ENCODE measurements at regions not wholly inside any gene's neighbourhood (a gene's known extent, or its start where the extent isn't known, plus 50 kb on each side); places are given as distances from the start of the nearest gene placed in this dataset.

- H4K91ac ChIP-seq (ENCODE audit: low read depth, low read length, poor library complexity): no peak overlapping the region
- no peaks in the 10 kb centered on the region for H3K79me1 ChIP-seq (ENCODE audit: low read depth, low read length)
- H3K27ac ChIP-seq (replicated peaks; ENCODE audit: low read length): no peak overlapping the region
- H2BK5ac ChIP-seq (ENCODE audit: low read length): no peak overlapping the region
- H3K4me3 ChIP-seq (ENCODE audit: low read length in 2 of 2): no peak overlapping the region
- no peaks in the 10 kb centered on the region for H3K36me3 ChIP-seq (replicated peaks in 1 of 2; ENCODE audit: control insufficient read depth in 2 of 2, insufficient read depth in 2 of 2, low read length in 2 of 2)
- H3K4me1 ChIP-seq (ENCODE audit: control insufficient read depth in 2 of 2, insufficient read depth in 1 of 2, low read depth in 1 of 2, low read length in 2 of 2): no peaks in the 10 kb centered on the region
- H3K9me3 ChIP-seq (replicated peaks in 1 of 2; ENCODE audit: control insufficient read depth in 2 of 2, insufficient read depth in 1 of 2, low read depth in 1 of 2, low read length in 2 of 2): peaks cover 0 to 5% of the 10 kb centered on the region in 2 donors
- no peak overlapping the region for H2BK120ac ChIP-seq (ENCODE audit: low read depth, low read length)
- no peak for DNase-seq (ENCODE audit: low spot score)
- no peak overlapping the region for H3K14ac ChIP-seq (ENCODE audit: low read length)
- no peak overlapping the region for H3K18ac ChIP-seq (ENCODE audit: low read length)
- H2AK5ac ChIP-seq (ENCODE audit: low read depth, low read length): no peak overlapping the region
- no peak overlapping the region for H3K4ac ChIP-seq (ENCODE audit: low read length)
- H2BK15ac ChIP-seq (ENCODE audit: low read length): no peak overlapping the region
- no peak overlapping the region for H3K4me2 ChIP-seq (ENCODE audit: insufficient read depth, low read length, poor library complexity, severe bottlenecking)
- H2BK12ac ChIP-seq (ENCODE audit: low read length): no peak overlapping the region
- H3K27me3 ChIP-seq (ENCODE audit: control insufficient read depth in 3 of 3, insufficient read depth in 3 of 3, low read depth in 1 of 3, low read length in 3 of 3): no peaks in the 10 kb centered on the region
- no peak overlapping the region for H3K23ac ChIP-seq (ENCODE audit: low read depth, low read length, poor library complexity)
- no peak overlapping the region for H3K9ac ChIP-seq (ENCODE audit: low read depth, low read length, poor library complexity)
- H4K8ac ChIP-seq (ENCODE audit: low read depth, low read length): no peak overlapping the region
- H2AFZ ChIP-seq (ENCODE audit: low read length): no peak overlapping the region
- WGBS, 2 donors (ENCODE audit: extremely low coverage in 2 of 2, insufficient read length in 2 of 2, insufficient replicate concordance in 1 of 2): no CpG with 5 or more reads among the region's 3 CpGs
These were observed 605.8 kb downstream of the EPHA3 start for GRCh38 chr3:89713196-89713595.

- no peak overlapping the region for H2AK5ac ChIP-seq (ENCODE audit: low read depth, low read length)
- WGBS, 2 donors (ENCODE audit: extremely low coverage in 2 of 2, insufficient read length in 2 of 2, insufficient replicate concordance in 1 of 2): no CpG with 5 or more reads among the region's 1 CpG
- H3K14ac ChIP-seq (ENCODE audit: low read length): no peak overlapping the region
- no peak for DNase-seq (ENCODE audit: low spot score)
- H3K9me3 ChIP-seq (replicated peaks in 1 of 2; ENCODE audit: control insufficient read depth in 2 of 2, insufficient read depth in 1 of 2, low read depth in 1 of 2, low read length in 2 of 2): peaks cover 0 to 5% of the 10 kb centered on the region in 2 donors
- H3K4me1 ChIP-seq (ENCODE audit: control insufficient read depth in 2 of 2, insufficient read depth in 1 of 2, low read depth in 1 of 2, low read length in 2 of 2): no peaks in the 10 kb centered on the region
- no peak overlapping the region for H3K23ac ChIP-seq (ENCODE audit: low read depth, low read length, poor library complexity)
- no peak overlapping the region for H2BK15ac ChIP-seq (ENCODE audit: low read length)
- H3K4me2 ChIP-seq (ENCODE audit: insufficient read depth, low read length, poor library complexity, severe bottlenecking): no peak overlapping the region
- no peak overlapping the region for H3K4ac ChIP-seq (ENCODE audit: low read length)
- no peak overlapping the region for H2BK5ac ChIP-seq (ENCODE audit: low read length)
- no peaks in the 10 kb centered on the region for H3K27me3 ChIP-seq (ENCODE audit: control insufficient read depth in 3 of 3, insufficient read depth in 3 of 3, low read depth in 1 of 3, low read length in 3 of 3)
- no peak overlapping the region for H3K18ac ChIP-seq (ENCODE audit: low read length)
- no peaks in the 10 kb centered on the region for H3K36me3 ChIP-seq (replicated peaks in 1 of 2; ENCODE audit: control insufficient read depth in 2 of 2, insufficient read depth in 2 of 2, low read length in 2 of 2)
- no peaks in the 10 kb centered on the region for H3K79me1 ChIP-seq (ENCODE audit: low read depth, low read length)
- H3K27ac ChIP-seq (replicated peaks; ENCODE audit: low read length): no peak overlapping the region
- no peak overlapping the region for H3K4me3 ChIP-seq (ENCODE audit: low read length in 2 of 2)
- H4K91ac ChIP-seq (ENCODE audit: low read depth, low read length, poor library complexity): no peak overlapping the region
- H3K9ac ChIP-seq (ENCODE audit: low read depth, low read length, poor library complexity): no peak overlapping the region
- H2AFZ ChIP-seq (ENCODE audit: low read length): no peak overlapping the region
- H2BK120ac ChIP-seq (ENCODE audit: low read depth, low read length): no peak overlapping the region
- H4K8ac ChIP-seq (ENCODE audit: low read depth, low read length): no peak overlapping the region
- H2BK12ac ChIP-seq (ENCODE audit: low read length): no peak overlapping the region
These were observed 606.8 kb downstream of the EPHA3 start for GRCh38 chr3:89714237-89714636.

- H3K4me3 ChIP-seq (ENCODE audit: low read length in 2 of 2): no peak overlapping the region
- H2AFZ ChIP-seq (ENCODE audit: low read length): no peak overlapping the region
- H3K9me3 ChIP-seq (replicated peaks in 1 of 2; ENCODE audit: control insufficient read depth in 2 of 2, insufficient read depth in 1 of 2, low read depth in 1 of 2, low read length in 2 of 2): no peaks in the 10 kb centered on the region
- no peaks in the 10 kb centered on the region for H3K27me3 ChIP-seq (ENCODE audit: control insufficient read depth in 3 of 3, insufficient read depth in 3 of 3, low read depth in 1 of 3, low read length in 3 of 3)
- no peak overlapping the region for H3K27ac ChIP-seq (replicated peaks; ENCODE audit: low read length)
- H3K9ac ChIP-seq (ENCODE audit: low read depth, low read length, poor library complexity): no peak overlapping the region
- no peak overlapping the region for H3K23ac ChIP-seq (ENCODE audit: low read depth, low read length, poor library complexity)
- no CpG with 5 or more reads among the region's 1 CpG for WGBS, 2 donors (ENCODE audit: extremely low coverage in 2 of 2, insufficient read length in 2 of 2, insufficient replicate concordance in 1 of 2)
- DNase-seq (ENCODE audit: low spot score): no peak
- no peaks in the 10 kb centered on the region for H3K79me1 ChIP-seq (ENCODE audit: low read depth, low read length)
- H2BK5ac ChIP-seq (ENCODE audit: low read length): no peak overlapping the region
- H2BK120ac ChIP-seq (ENCODE audit: low read depth, low read length): no peak overlapping the region
- no peak overlapping the region for H3K14ac ChIP-seq (ENCODE audit: low read length)
- no peak overlapping the region for H3K4ac ChIP-seq (ENCODE audit: low read length)
- no peak overlapping the region for H2BK12ac ChIP-seq (ENCODE audit: low read length)
- no peaks in the 10 kb centered on the region for H3K4me1 ChIP-seq (ENCODE audit: control insufficient read depth in 2 of 2, insufficient read depth in 1 of 2, low read depth in 1 of 2, low read length in 2 of 2)
- H2AK5ac ChIP-seq (ENCODE audit: low read depth, low read length): no peak overlapping the region
- H3K18ac ChIP-seq (ENCODE audit: low read length): no peak overlapping the region
- H3K36me3 ChIP-seq (replicated peaks in 1 of 2; ENCODE audit: control insufficient read depth in 2 of 2, insufficient read depth in 2 of 2, low read length in 2 of 2): no peaks in the 10 kb centered on the region
- no peak overlapping the region for H4K8ac ChIP-seq (ENCODE audit: low read depth, low read length)
- no peak overlapping the region for H3K4me2 ChIP-seq (ENCODE audit: insufficient read depth, low read length, poor library complexity, severe bottlenecking)
- no peak overlapping the region for H4K91ac ChIP-seq (ENCODE audit: low read depth, low read length, poor library complexity)
- H2BK15ac ChIP-seq (ENCODE audit: low read length): no peak overlapping the region
These were observed 632.9 kb downstream of the EPHA3 start for GRCh38 chr3:89740080-89740880.

- H3K4ac ChIP-seq (ENCODE audit: low read length): no peak overlapping the region
- no peak overlapping the region for H3K14ac ChIP-seq (ENCODE audit: low read length)
- H3K9ac ChIP-seq (ENCODE audit: low read depth, low read length, poor library complexity): no peak overlapping the region
- no peak overlapping the region for H2BK12ac ChIP-seq (ENCODE audit: low read length)
- DNase-seq (ENCODE audit: low spot score): no peak
- H4K8ac ChIP-seq (ENCODE audit: low read depth, low read length): no peak overlapping the region
- no peaks in the 10 kb centered on the region for H3K79me1 ChIP-seq (ENCODE audit: low read depth, low read length)
- H3K27me3 ChIP-seq (ENCODE audit: control insufficient read depth in 3 of 3, insufficient read depth in 3 of 3, low read depth in 1 of 3, low read length in 3 of 3): no peaks in the 10 kb centered on the region
- H2AFZ ChIP-seq (ENCODE audit: low read length): no peak overlapping the region
- H3K18ac ChIP-seq (ENCODE audit: low read length): no peak overlapping the region
- no peak overlapping the region for H3K23ac ChIP-seq (ENCODE audit: low read depth, low read length, poor library complexity)
- H3K36me3 ChIP-seq (replicated peaks in 1 of 2; ENCODE audit: control insufficient read depth in 2 of 2, insufficient read depth in 2 of 2, low read length in 2 of 2): no peaks in the 10 kb centered on the region
- no peak overlapping the region for H3K27ac ChIP-seq (replicated peaks; ENCODE audit: low read length)
- H4K91ac ChIP-seq (ENCODE audit: low read depth, low read length, poor library complexity): no peak overlapping the region
- no peak overlapping the region for H2AK5ac ChIP-seq (ENCODE audit: low read depth, low read length)
- no peaks in the 10 kb centered on the region for H3K9me3 ChIP-seq (replicated peaks in 1 of 2; ENCODE audit: control insufficient read depth in 2 of 2, insufficient read depth in 1 of 2, low read depth in 1 of 2, low read length in 2 of 2)
- no peak overlapping the region for H3K4me3 ChIP-seq (ENCODE audit: low read length in 2 of 2)
- H3K4me2 ChIP-seq (ENCODE audit: insufficient read depth, low read length, poor library complexity, severe bottlenecking): no peak overlapping the region
- no peaks in the 10 kb centered on the region for H3K4me1 ChIP-seq (ENCODE audit: control insufficient read depth in 2 of 2, insufficient read depth in 1 of 2, low read depth in 1 of 2, low read length in 2 of 2)
- no peak overlapping the region for H2BK5ac ChIP-seq (ENCODE audit: low read length)
- no peak overlapping the region for H2BK15ac ChIP-seq (ENCODE audit: low read length)
- H2BK120ac ChIP-seq (ENCODE audit: low read depth, low read length): no peak overlapping the region
These were observed 633.4 kb downstream of the EPHA3 start for GRCh38 chr3:89740881-89741177.
